Endothelial cell of umbilical vein (primary cell): ENCODE measurements at regions not wholly inside any gene's neighbourhood (a gene's known extent, or its start where the extent isn't known, plus 50 kb on each side); places are given as distances from the start of the nearest gene placed in this dataset.

ENCODE experiments used
- BruUV-seq: library from RNA; stranded (reverse); fragments of 400-500 nt; replicated peaks from 2 replicates; lab custom pipeline; 2021; lab: Mats Ljungman, UMichigan
- CTCF ChIA-PET: fragments of 300-600, 350-600 bp; sonication (Branson Sonifier 250); formaldehyde crosslinking; loops from one replicate; lab custom pipeline; 2021; ENCODE audit warnings: antibody characterized with exemption, inconsistent platforms; lab: Charles Lee
- POLR2A ChIA-PET: fragments of 300-600, 350-600 bp; sonication (Branson Sonifier 250); formaldehyde crosslinking; loops from one replicate; lab custom pipeline; 2021; ENCODE audit warnings: antibody characterized with exemption, inconsistent platforms; lab: Charles Lee
- DNase-seq: peaks from one replicate; pipeline ENCODE4 v3.0.0-alpha.2; 2011; ENCODE audit warnings: low read depth, low spot score
- FAIRE-seq: peaks from 2 replicates; lab custom pipeline; 2011; peaks lifted over from hg19 to GRCh38; lab: Jason Lieb, UNC
- H2AFZ ChIP-seq: 2 replicates; pipeline ENCODE4 v1.6.0; 2012; ENCODE audit warnings: low read depth, low read length, control low read depth, inconsistent platforms
- H3K27ac ChIP-seq: 2 replicates; pipeline ENCODE4 v1.5.1; 2011; ENCODE audit warnings: low read depth, mild to moderate bottlenecking, control low read depth, low read length, moderate library complexity; ENCODE audit not compliant: insufficient read depth
- H3K27me3 ChIP-seq, 2 experiments: 2 replicates each; pipeline versions ENCODE4 v1.6.0 to v1.6.1; 2011; ENCODE audit warnings: low read length in 2 of 2, mixed read lengths in 1 of 2; ENCODE audit not compliant: control insufficient read depth in 2 of 2, insufficient read depth in 2 of 2
- H3K36me3 ChIP-seq, 2 experiments: 2 replicates in 1 of 2; 3 replicates in 1 of 2; pipeline ENCODE4 v1.5.1; 2011; ENCODE audit warnings: low read length in 2 of 2, mild to moderate bottlenecking in 1 of 2, moderate library complexity in 1 of 2; ENCODE audit not compliant: control insufficient read depth in 2 of 2, insufficient read depth in 2 of 2; ENCODE audit errors: extremely low read depth in 1 of 2
- H3K4me1 ChIP-seq: 3 replicates; pipeline ENCODE4 v1.5.1; 2011; ENCODE audit warnings: mild to moderate bottlenecking, low read length; ENCODE audit not compliant: control insufficient read depth, insufficient read depth; ENCODE audit errors: extremely low read depth
- H3K4me2 ChIP-seq: 2 replicates; pipeline ENCODE4 v1.6.1; 2011; ENCODE audit warnings: low read length, control low read depth, mixed read lengths; ENCODE audit not compliant: insufficient read depth
- H3K4me3 ChIP-seq, 3 experiments: fragments of 200-600 bp in 1 of 3; sonication (generic), shearing (Covaris generic) in 1 of 3; replicated peaks in 1 of 3; 2 replicates each; pipeline ENCODE4 v1.5.1; 2011 to 2016; ENCODE audit warnings: control low read depth in 3 of 3, low read length in 3 of 3, mild to moderate bottlenecking in 2 of 3, inconsistent platforms in 1 of 3, low read depth in 1 of 3, moderate library complexity in 1 of 3; ENCODE audit not compliant: insufficient read depth in 1 of 3
- H3K79me2 ChIP-seq: 2 replicates; pipeline ENCODE4 v1.6.0; 2012; ENCODE audit warnings: low read length, inconsistent platforms; ENCODE audit not compliant: control insufficient read depth, insufficient read depth
- H3K9ac ChIP-seq: replicated peaks from 2 replicates; pipeline ENCODE3; 2011; ENCODE audit warnings: low read length, control low read depth; ENCODE audit not compliant: insufficient read depth; ENCODE audit errors: extremely low read depth
- H3K9me1 ChIP-seq: replicated peaks from 3 replicates; pipeline ENCODE4 v1.6.0; 2011; ENCODE audit warnings: mild to moderate bottlenecking, low read length; ENCODE audit not compliant: control insufficient read depth, insufficient read depth; ENCODE audit errors: extremely low read depth
- H3K9me3 ChIP-seq: replicated peaks from 2 replicates; pipeline ENCODE4 v1.5.1; 2012; ENCODE audit warnings: low read length, inconsistent platforms; ENCODE audit not compliant: control insufficient read depth, insufficient read depth
- H4K20me1 ChIP-seq: replicated peaks from 2 replicates; pipeline ENCODE3; 2011; ENCODE audit warnings: mild to moderate bottlenecking, low read length; ENCODE audit not compliant: control insufficient read depth, insufficient read depth; ENCODE audit errors: extremely low read depth
- CTCF ChIP-seq, 2 donors: IDR thresholded peaks; 1 replicate in 1 of 2; 2 replicates in 1 of 2; pipeline ENCODE4 v1.5.1; 2011; ENCODE audit warnings: low read length in 2 of 2, mild to moderate bottlenecking in 2 of 2, moderate library complexity in 2 of 2, control low read depth in 1 of 2, inconsistent platforms in 1 of 2, low read depth in 1 of 2; ENCODE audit not compliant: insufficient read depth in 1 of 2; ENCODE audit errors: extremely low read depth in 1 of 2
- EZH2 ChIP-seq: IDR thresholded peaks from 2 replicates; pipeline ENCODE4 v1.6.1; 2012; ENCODE audit warnings: borderline replicate concordance, low read depth, mild to moderate bottlenecking, moderate library complexity, low read length, inconsistent platforms; ENCODE audit not compliant: severe bottlenecking
- FOS ChIP-seq: IDR thresholded peaks from 2 replicates; pipeline ENCODE4 v1.6.1; 2011; ENCODE audit warnings: mild to moderate bottlenecking, low read length, moderate library complexity, borderline replicate concordance; ENCODE audit not compliant: insufficient read depth
- GATA2 ChIP-seq: IDR thresholded peaks from 2 replicates; pipeline ENCODE4 v1.7.0; 2011; ENCODE audit warnings: low read depth, mild to moderate bottlenecking, moderate library complexity, mixed read lengths, low read length; ENCODE audit not compliant: insufficient read length, insufficient read depth
- JUN ChIP-seq: IDR thresholded peaks from 2 replicates; pipeline ENCODE4 v1.6.1; 2011; ENCODE audit warnings: borderline replicate concordance, low read depth; ENCODE audit not compliant: insufficient read length, insufficient read depth
- MAX ChIP-seq: IDR thresholded peaks from 2 replicates; pipeline ENCODE4 v1.6.1; 2011; ENCODE audit not compliant: insufficient read depth, insufficient read length
- MYC ChIP-seq: IDR thresholded peaks from one replicate; pipeline ENCODE4 v1.6.1; 2011; ENCODE audit warnings: mild to moderate bottlenecking, low read depth, low read length
- POLR2A ChIP-seq: IDR thresholded peaks from 2 replicates; pipeline ENCODE4 v1.6.1; 2012; ENCODE audit warnings: low read depth, mild to moderate bottlenecking, control low read depth, low read length
- POLR2AphosphoS5 ChIP-seq: IDR thresholded peaks from 2 replicates; pipeline ENCODE4 v1.6.1; 2012; ENCODE audit warnings: low read depth, mild to moderate bottlenecking, control low read depth, low read length, moderate library complexity; ENCODE audit not compliant: insufficient read depth
- dilution Hi-C: fragments of 300-500 bp; cut with MboI; formaldehyde crosslinking; loops from one replicate; pipeline ENCODE4 v1.15.0; 2019; ENCODE audit warnings: low sequenced_read_pairs; ENCODE audit not compliant: extremely low pct_ligation_motif_present
- intact Hi-C: fragments of 100-400 bp; cut with micrococcal nuclease; formaldehyde crosslinking; loops from one replicate; pipeline ENCODE4 v1.10.0; 2022

- POLR2A ChIA-PET: no interaction called here
- no peak overlapping the region for H3K27ac ChIP-seq
- no peaks in the 10 kb centered on the region for H3K79me2 ChIP-seq
- no peak overlapping the region for H3K4me3 ChIP-seq
- H3K27me3 ChIP-seq: no peaks in the 10 kb centered on the region
- CTCF ChIA-PET: no interaction called here
- DNase-seq: no peak
- H4K20me1 ChIP-seq: no peaks in the 10 kb centered on the region
- H3K36me3 ChIP-seq: no peaks in the 10 kb centered on the region
- no peaks in the 10 kb centered on the region for H3K9me3 ChIP-seq
- no peak for FAIRE-seq
- TF ChIP-seq FOS (no peak), JUN (no peak), MYC (no peak), POLR2A (no peak), GATA2 (no peak), EZH2 (no peak), POLR2AphosphoS5 (no peak), CTCF (IDR thresholded peaks at IDR 0.05; ENCODE audit: extremely low read depth in 1 of 2, insufficient read depth in 1 of 2, low read depth in 1 of 2, low read length in 2 of 2) (no peak), MAX (no peak)
- BruUV-seq: no TSS peak
- no peaks in the 10 kb centered on the region for H3K9me1 ChIP-seq
- dilution Hi-C loops: no loop called here
- no peak overlapping the region for H3K4me2 ChIP-seq
- intact Hi-C loops: no loop called here
- H3K4me1 ChIP-seq: no peaks in the 10 kb centered on the region
- no peak overlapping the region for H2AFZ ChIP-seq
- H3K9ac ChIP-seq: no peak overlapping the region
Observed at GRCh38 chr1:115402753-115403184, 64.7 kb upstream of the NGF start.
